ENCODE measurements at regions not wholly inside any gene's neighbourhood (a gene's known extent, or its start where the extent isn't known, plus 50 kb on each side); places are given as distances from the start of the nearest gene placed in this dataset.

GRCh38 chr3:31481697-31482096 lies 51.0 kb upstream of the STT3B start:
- DNase-seq: no peak

- DNase-seq: no peak
Measured at GRCh38 chr3:31482493-31483200, 50.1 kb upstream of the STT3B start.

All from NCI-H69 (cell line).